ENCODE measurements at regions not wholly inside any gene's neighbourhood (a gene's known extent, or its start where the extent isn't known, plus 50 kb on each side); places are given as distances from the start of the nearest gene placed in this dataset.

GRCh38 chr10:106078895-106079576 is 1085.5 kb downstream of the SORCS1 start:
- TF ChIP-seq CTCF (IDR thresholded peaks at IDR 0.05; ENCODE audit: insufficient read depth, low read length, poor library complexity, severe bottlenecking) (no peak), EZH2phosphoT487 (conservative IDR thresholded peaks at IDR 0.05; ENCODE audit: low read length) (no peak)
